Posterior cingulate gyrus (tissue), 11 donors: ENCODE measurements at regions not wholly inside any gene's neighbourhood (a gene's known extent, or its start where the extent isn't known, plus 50 kb on each side); places are given as distances from the start of the nearest gene placed in this dataset.
"Not testable (repeated sequence)": the region's sequence is repeated elsewhere in the genome, so short reads cannot be mapped to it uniquely, and the experiment has no call there.

Experiments used
- DNase-seq, 10 donors: peaks; one replicate each; pipeline versions ENCODE4 v3.0.0 to v3.0.0-alpha.2; 2020 to 2021; ENCODE audit warnings: mixed read lengths in 3 of 10
- intact Hi-C: fragments of 100-400 bp; cut with DNase I; formaldehyde crosslinking; loops from one replicate; pipeline ENCODE4 v1.15.1; 2023

DNA sequence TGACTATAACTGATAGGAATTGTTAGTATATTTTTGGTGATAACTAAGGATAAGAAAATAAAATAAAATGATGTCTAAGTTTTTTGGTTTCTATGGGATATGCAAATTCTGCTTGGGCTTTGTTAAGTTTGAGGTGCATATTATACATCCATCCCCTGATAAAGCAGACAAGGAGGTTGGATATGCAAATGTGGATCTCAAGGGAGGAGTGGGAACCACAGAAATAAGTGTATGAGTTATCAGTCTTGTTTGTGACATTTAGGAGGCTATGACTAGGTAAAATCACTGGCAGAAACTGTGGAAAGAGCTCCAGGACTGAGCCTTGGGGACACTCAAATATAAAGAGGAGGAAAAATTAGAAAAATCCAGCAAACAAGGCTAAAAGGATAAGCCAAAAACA is 719.4 kb downstream of the RERGL start:
- intact Hi-C loops, result no loop called here
- DNase-seq, result no peak

DNA sequence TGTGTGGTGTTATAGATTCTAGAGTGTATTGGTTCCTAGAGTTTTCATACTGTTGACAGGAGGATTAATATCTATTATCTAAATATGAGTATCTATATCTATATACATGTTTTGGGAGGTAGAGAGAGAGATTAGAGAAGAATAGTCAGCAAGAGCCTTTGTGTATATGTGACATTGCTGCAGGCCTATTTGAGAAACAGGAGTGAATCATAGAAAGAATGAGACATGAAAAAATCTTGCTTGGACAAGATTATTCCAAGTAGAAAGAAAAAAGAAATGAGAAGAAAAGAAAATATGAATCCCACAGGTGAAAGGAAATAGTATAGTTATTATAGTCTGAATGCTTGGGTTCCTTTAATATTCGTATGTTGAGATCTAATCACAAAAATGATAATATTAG is 720.4 kb downstream of the RERGL start:
- intact Hi-C loops, result no loop called here
- DNase-seq, result no peak

DNA sequence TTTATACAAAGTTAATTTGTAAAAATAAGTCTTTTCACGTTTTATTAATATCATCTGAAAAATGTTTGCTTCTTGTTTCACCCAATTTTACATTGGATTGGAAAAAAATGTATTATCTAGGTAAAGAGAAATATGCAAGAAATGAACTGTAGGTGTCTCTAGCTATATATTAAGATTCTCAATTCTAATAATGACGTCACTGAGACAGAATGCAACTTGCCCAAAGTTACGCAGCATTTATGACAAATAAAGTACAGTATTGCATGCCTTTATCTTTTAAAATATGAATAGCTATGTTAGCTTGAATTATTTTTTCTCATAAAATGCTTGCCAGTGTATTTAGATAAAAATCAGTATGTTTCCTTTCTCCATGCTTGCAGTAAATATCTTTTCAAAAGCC is 728.8 kb downstream of the RERGL start:
- no peak for DNase-seq
- intact Hi-C loops, result no loop called here

DNA sequence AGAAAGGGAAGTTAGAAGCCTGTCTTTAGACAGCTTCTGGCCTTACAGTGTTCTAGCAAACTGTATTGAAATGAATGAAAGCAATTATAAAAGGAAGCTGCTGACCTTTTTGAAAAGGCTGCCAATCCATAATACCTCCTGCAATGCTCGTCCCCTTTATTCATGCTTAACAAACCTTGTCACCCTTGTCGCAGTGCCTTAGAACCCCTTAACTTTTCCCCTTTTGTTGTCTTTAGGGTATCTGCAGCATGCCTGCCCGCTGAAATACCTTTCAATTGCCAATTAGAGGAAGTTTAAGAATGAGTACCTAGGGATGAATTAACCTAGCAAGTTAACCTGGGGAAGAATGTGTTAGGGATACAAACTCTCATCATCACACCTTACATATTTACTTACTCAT is 731.2 kb downstream of the RERGL start:
- DNase-seq, result no peak
- intact Hi-C loops, result no loop called here

DNA sequence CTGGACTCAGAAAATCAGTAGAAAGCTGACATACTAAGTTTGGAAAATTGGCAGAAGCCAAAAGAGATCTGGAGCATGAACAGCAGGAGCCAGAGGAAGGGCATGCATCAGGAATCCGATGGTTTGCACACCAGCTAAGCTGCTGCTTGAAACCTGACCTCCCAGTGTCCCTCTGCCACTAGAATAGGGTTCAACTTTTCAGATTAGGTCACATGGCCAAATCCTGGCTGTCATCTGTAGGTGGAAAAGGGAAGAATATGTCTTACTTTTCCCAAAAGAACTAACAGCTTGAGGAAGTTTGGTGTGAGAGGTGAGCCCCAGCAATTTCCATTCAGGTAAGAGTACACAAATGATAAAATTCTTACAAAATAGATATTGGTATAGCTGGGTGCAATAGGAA is 732.6 kb downstream of the RERGL start:
- DNase-seq, result peak in 1 of 10 donors; percentile 63
- intact Hi-C loops, result no loop called here

DNA sequence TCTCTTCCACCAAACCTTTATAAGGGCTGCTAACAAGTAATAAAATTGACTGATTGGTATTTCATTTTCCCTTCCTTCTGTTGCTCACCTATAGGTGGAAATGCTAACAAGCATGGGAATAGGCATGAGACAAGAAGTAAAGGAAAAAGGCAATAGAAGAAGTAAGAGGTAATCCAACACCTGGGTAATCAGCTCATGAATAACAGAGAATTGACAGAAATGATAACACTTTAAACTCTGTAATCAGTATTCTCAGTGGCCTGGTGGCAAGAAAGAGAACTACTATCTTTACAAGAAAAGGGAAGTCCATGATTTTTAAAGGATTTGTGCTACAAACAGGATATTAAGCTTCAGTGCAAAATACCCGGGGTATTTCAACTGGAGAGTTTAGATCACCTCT is 737.8 kb downstream of the RERGL start:
- intact Hi-C loops, result no loop called here
- no peak for DNase-seq

DNA sequence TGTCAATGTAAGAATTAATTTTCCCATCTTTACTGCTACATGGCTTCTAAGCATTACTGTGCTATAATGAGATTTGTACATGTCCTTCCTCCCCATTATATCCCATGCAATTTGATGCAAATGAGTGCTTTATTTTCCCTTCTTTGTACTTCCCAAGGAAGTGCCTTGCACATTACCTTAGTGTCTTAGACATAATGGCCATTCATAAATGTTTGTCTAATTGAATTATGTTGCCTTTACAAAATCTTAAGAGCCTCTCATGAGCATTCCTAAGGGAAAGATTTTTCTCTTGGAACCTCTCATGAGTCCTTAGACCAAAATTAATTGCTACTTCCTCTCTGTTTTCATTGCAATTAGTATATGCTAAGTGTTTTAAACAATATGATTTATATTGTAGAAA is 741.7 kb downstream of the RERGL start:
- intact Hi-C loops, result no loop called here
- no peak for DNase-seq

DNA sequence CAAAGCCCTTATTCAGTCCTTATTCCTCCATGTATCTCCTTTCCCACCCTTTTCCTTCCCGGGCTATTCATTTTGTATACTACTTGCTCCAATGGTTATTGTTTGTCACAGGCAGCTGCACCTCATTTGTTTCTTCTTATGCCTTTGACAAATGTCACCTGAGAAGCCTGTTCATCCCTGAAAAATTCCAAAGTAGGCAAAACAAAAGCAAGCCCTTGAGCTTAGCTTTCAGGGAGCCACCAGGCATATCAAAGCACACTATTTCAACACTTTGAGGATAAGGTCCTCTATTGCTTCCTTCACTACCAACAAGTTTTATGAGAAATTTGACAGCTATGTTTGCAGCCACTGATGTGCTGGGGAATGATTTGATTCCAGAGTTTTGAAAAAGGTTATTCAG is 738.7 kb upstream of the LMO3 start:
- intact Hi-C loops, result no loop called here

DNA sequence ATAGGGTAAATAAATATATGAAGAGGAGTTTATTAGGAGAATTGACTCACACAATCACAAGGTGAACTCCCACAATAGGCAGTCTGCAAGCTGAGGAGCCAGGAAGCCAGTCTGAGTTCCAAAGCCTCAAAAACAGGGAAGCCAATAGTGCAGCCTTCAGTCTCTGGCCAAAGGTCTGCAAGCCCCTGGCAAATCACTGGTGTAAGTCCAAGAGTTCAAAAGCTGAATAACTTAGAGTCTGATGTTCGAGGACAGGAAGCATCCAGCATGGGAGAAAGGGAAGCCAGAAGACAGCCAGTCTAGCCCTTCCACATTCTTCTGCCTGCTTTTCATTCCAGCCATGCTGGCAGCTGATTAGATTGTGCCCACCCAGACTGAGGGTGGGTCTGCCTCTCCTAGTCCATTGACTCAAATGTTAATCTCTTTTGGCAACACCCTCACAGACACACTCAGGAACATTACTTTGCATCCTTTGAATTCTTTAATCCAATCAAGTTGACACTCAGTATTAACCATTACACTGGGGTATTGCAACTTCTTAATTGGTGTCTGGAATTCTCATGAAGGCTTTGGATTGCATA is 736.5 kb upstream of the LMO3 start:
- intact Hi-C loops, result no loop called here
- DNase-seq, result no peak

More for the DNA sequence above, 738.7 kb upstream of the LMO3 start:
- no peak for DNase-seq

DNA sequence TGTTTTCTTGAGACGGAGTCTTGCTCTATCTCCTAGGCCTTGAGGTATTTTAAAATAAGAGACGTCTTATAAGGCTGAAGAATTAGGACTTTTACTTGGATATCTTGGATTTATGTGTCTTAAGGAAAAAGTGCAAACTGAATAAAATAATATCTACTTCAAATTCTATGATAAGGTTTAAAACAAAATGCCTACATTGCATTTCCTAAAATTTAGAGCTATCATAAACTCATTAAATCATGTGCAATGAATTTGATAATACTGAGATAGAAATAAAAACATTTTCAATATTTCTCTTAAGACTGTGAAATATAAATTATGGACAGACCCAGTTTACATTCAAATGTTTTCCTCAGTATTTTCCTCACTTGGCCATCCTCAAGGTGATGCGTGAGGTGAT is 729.5 kb upstream of the LMO3 start:
- intact Hi-C loops, result no loop called here
- DNase-seq, result no peak

DNA sequence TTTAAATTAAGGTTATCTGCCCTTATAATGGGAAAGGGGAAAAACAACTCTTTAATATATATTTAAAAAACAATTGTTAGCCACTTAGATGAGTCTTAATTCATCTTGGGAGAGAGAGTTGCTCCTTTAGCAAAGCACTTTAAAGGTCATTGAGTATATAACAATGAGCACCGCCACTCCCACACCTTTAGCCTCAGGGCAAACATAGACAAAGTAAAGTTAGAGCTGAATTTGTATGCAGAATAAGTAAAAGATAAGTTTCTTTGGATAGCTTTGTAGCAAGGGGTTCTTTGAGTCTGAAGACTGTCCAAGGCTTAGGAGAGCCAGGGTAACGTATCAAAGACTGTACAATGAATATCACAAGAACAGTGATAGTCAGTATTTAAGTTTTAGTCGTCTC is 728.8 kb upstream of the LMO3 start:
- DNase-seq, result no peak
- intact Hi-C loops, result no loop called here

DNA sequence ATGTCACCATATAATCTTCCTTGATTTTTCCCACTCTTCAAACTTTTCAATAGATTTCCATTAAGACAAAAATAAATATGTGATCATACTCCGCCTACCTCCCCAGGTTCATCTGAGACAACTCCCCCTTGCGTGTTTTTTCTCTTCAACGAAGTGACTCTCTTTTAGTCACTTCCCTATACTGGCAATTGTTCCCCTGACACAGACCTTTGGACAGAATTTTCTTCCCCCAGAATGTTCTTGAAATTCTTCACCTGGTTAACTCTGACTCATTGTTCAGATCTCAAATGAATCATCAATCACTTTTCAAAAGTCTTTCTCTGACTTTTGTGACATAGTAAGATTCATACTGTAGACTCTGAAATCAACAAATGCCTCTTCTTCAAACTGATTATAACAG is 727.3 kb upstream of the LMO3 start:
- intact Hi-C loops, result no loop called here
- no peak for DNase-seq

DNA sequence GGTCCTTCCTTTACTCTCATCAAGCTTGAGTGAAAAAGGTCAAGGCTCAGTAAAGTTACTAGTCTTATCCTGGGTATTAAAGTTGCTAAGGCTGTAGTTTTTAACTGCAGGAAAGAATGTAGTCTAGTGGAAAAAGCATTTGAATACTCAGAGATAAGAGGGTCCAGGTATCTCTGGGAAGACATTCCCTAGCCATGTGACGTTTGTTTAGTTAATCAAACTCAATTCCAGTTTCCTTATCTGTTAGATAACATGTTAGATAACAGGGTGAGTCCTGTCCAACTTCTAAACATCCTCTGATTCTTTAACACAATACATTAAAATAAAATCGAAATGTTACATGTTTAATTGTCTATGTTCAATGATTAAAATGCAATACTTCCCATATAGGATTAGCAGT is 720.7 kb upstream of the LMO3 start:
- intact Hi-C loops, result no loop called here

DNA sequence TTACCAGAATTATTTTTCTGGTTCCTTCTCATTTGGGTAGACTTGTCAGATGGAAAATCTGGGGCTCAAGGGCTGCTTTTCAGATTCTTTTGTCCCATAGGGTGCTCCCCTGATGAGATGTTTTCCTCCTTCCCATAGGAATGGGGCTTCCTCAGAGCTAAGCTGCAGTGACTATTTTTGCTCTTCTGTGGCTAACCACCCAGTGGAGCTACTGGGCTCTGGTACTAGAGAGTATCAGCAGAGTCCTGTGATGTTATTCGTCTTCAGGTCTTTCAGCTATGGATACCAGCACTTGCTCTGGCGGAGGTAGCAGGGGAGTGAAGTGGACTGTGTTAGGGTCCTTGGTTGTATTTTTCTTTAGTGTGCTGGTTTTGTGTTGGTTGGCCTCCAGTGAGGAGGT is 716.1 kb upstream of the LMO3 start:
- DNase-seq, result no peak

More for the DNA sequence above, 720.7 kb upstream of the LMO3 start:
- DNase-seq, result no peak

DNA sequence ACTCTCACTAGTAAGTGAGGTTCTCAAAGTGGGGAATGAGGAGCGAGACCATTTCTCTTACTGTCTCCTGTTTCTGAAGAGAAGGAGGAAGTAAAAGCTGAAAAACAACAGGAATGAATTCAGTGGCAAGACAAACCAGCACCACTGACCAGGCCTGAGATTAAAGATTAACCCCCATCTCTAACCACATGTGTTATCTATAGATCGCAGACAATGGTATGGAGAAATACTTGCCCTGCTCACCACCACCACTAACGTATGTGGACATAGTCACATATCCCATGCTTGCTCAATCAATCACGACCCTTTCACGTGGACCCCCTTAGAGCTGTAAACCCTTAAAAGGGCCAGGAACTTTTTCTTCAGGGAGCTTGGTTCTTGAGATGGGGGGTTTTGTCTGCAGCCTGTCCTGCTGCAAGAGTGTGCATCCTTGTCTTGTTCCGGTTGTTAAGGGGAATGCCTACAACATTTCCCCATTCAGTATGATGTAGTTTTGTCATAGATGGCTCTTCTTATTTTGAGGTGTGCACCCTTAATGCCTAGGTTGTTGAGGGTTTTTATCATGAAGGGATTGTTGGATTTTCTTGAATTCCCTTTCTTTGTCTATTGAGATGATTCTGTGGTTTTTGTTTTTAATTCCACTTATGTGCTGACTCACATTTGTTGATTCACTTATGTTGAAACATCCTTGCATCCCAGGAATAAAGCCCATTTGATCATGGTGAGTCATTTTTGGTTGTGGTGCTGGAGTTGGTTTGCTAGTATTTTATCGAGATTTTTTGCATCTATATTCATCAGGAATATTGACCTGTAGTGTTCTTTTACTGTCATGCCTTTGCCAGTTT is 698.8 kb upstream of the LMO3 start:
- intact Hi-C loops, result no loop called here
- DNase-seq, result no peak

More for the DNA sequence above, 716.1 kb upstream of the LMO3 start:
- intact Hi-C loops, result no loop called here

DNA sequence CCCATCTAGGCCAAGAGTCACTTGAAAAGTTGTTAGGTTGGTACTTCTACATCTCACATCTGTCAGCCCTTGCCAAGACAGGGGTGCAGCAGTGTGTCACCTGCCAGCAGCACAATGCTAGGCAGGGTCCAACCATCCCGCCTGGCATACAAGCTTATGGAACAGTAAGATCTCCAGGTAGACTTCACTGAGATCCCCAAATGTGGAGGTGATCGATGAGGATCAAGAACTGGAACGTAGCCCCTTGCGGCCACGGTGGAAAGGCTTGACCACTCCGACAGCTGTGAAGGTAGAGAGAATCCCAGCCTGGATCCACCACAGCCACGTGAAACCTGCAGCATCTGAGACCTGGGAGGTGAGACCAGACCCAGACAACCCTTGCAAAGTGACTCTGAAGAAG is 696.0 kb upstream of the LMO3 start:
- intact Hi-C loops, result no loop called here
- peak in 1 of 10 donors; percentile 74 for DNase-seq

DNA sequence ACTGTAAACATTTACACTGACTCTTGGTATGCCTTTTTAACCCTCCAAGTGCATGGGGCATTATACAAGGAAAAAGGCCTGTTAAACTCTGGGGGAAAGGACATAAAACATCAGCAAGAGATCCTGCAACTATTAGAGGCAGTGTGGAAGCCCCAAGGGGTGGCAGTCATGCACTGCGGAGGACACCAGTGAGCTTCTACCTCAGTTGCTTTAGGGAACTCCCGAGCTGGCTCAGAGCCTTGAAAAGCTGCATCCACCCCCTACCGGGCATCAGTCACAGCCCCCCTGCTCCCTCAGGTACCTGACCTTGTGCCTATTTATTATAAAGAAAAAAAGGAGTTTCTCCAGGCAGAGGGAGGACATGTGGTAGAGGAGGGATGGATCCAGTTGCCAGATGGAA is 695.6 kb upstream of the LMO3 start:
- intact Hi-C loops, result no loop called here
- DNase-seq, result no peak

DNA sequence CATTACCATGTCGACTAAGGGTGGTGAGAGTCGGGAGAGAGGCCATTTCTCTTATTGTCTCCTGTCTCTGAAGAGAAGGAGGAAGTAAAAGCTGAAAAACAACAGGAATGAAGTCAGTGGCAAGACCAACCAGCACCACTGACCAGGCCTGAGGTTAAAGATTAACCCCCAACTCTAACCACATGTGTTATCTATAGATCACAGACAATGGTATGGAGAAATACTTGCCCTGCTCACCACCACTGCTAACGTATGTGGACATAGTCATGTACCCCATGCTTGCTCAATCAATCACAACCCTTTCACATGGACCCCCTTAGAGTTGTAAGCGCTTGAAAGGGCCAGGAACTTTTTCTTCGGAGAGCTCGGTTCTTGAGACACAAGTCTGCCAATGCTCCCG is 690.9 kb upstream of the LMO3 start:
- intact Hi-C loops, result no loop called here

DNA sequence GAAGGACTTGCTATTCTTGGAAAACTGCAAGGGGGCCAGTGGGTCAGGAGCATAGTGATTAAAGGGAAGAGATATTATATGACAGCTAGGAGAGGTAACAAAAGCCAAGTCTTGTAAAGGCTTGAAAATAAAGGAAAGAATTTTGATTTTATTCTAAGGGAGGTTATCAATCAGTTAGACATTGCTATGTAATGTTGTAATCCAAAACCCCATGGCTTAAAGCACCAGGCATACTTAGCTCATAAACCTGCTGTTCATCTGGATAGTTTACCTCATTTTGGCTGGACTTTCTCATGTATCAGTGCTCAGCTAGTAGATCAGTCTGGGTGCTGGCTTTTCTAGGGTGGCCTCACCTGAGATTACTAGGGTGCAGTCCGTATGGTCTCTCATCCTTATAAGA is 680.9 kb upstream of the LMO3 start:
- DNase-seq, result no peak
- intact Hi-C loops, result no loop called here

More for the DNA sequence above, 690.9 kb upstream of the LMO3 start:
- DNase-seq, result no peak

DNA sequence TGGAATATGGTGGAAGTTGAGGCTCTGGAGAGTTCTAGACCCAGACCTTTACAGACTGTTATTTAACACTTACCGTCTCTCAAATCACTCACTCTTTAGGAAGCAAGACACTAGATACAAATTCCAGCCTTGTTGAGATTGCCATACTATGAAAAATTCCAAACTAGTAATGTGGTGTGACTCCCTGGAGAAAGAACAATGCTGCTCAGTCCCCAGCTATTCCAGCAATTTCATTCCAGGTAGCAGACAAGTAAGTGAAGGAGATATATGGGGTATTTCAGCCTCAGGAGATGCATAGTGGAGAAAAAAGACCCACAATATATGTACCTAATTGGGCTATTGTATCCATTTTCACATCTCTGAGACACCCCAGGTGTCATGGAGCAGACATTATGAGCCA is 678.9 kb upstream of the LMO3 start:
- intact Hi-C loops, result no loop called here
- no peak for DNase-seq

DNA sequence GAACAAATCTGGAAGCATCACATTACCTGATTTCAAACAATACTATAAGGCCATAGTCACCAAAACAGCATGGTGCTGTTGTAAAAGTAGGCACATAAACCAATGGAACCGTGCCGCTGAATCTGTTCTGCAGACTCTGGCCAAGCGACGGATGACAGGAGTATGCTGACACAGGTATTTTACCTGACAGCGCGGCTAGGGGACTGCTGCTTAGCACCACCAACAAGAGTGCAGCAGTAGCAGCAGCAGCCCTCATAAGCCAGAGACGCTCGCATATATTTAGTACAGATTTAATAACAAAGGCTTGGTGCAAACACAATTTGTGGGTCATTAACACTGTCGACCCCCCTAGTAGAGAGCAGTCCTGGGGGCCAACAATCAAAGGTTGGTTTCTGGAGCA is 677.6 kb upstream of the LMO3 start:
- DNase-seq, result no peak
- intact Hi-C loops, result no loop called here

DNA sequence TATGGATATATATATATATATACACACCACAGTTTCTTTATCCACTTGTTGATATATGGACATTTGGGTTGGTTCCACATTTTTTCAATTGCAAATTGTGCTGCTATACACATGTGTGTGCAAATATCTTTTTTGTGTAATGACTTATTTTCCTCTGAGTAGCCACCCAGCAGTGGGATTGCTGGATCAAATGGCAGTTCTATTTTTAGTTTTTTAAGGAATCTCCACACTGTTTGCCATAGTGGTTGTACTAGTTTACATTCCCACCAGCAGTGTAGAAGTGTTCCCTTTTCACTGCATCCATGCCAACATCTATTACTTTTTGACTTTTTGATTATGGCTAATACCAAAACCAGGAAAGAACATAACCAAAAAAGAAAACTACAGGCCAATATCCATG is 676.2 kb upstream of the LMO3 start:
- intact Hi-C loops, result not testable (repeated sequence)

More for the DNA sequence above, 676.2 kb upstream of the LMO3 start:
- DNase-seq, result not testable (repeated sequence)
